ENCODE measurements at regions not wholly inside any gene's neighbourhood (a gene's known extent, or its start where the extent isn't known, plus 50 kb on each side); places are given as distances from the start of the nearest gene placed in this dataset.

DNA sequence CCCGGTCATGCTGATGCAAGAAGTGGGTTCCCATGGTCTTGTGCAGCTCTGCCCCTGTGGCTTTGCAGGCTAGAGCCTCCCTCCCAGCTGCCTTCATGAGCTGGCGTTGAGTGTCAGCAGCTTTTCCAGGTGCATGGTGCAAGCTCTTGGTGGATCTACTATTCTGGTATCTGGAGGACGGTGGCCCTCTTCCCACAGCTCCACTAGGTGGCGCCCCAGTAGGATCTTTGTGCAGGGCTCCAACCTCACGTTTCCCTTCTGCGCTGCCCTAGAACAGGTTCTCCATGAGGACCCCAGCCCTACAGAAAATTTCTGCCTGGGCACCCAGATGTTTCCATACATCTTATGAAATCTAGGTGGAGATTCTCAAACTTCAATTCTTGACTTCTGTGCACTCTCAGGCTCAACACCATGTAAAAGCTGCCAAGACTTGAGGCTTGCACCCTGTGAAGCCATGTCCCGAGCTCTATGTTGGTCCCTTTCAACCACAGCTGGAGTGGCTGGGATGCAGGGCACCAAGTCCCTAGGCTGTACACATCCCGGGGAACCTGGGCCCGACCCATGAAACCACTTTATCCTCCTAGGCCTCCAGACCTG is 238.4 kb upstream of the MDFIC2 start:
- TF ChIP-seq, protein P1, sequence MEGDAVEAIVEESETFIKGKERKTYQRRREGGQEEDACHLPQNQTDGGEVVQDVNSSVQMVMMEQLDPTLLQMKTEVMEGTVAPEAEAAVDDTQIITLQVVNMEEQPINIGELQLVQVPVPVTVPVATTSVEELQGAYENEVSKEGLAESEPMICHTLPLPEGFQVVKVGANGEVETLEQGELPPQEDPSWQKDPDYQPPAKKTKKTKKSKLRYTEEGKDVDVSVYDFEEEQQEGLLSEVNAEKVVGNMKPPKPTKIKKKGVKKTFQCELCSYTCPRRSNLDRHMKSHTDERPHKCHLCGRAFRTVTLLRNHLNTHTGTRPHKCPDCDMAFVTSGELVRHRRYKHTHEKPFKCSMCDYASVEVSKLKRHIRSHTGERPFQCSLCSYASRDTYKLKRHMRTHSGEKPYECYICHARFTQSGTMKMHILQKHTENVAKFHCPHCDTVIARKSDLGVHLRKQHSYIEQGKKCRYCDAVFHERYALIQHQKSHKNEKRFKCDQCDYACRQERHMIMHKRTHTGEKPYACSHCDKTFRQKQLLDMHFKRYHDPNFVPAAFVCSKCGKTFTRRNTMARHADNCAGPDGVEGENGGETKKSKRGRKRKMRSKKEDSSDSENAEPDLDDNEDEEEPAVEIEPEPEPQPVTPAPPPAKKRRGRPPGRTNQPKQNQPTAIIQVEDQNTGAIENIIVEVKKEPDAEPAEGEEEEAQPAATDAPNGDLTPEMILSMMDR (IDR thresholded peaks at IDR 0.05) = peak; percentile 18 to 74 (median 54)
- TF ChIP-seq POLR2AphosphoS5 (IDR thresholded peaks at IDR 0.05) (no peak), EP300 (IDR thresholded peaks at IDR 0.05) (no peak), POLR2A (IDR thresholded peaks at IDR 0.05) (no peak)

All from sigmoid colon (tissue), 4 donors.